CD4-positive, alpha-beta T cell treated with Interleukin-15 for 1 hour (primary cell): ENCODE measurements at regions not wholly inside any gene's neighbourhood (a gene's known extent, or its start where the extent isn't known, plus 50 kb on each side); places are given as distances from the start of the nearest gene placed in this dataset.
A peak's percentile ranks its signal among the peaks of the same experiment; 100 is the strongest.
"Not testable (repeated sequence)": the region's sequence is repeated elsewhere in the genome, so short reads cannot be mapped to it uniquely, and the experiment has no call there.

Experiments
- DNase-seq: peaks from one replicate; pipeline ENCODE4 v3.0.0-alpha.2; 2020

DNA sequence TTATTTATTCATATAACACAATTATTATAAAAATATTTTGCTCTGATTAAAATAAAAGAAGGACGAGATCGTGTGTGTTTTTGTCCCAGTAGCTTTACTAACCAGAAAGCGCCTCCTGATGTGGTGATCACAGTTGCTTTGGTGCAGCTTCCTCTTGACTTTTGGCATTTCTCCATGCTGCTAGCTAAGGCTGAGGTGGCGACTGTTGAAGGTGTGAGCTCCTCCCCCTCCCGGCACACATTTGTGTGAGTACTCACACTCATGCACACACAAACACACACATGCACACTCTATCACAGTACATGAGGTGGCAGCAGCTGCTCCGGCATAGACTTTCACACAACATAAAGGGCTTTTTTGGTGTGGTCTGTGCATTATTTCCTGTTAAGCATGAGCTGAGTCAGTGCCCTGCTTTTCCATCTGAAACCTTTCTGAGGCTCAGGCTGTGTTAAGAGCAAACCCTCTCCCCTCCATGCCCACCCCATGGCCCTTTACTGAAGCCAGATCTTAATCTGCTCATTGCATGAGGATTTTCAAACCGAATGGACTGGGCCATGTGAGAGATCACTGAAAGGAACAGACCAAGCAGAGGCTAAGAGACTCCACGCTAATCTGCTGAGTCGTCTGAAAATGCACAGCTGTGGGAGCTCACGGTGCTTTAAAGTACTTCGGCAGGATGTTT is 53.3 kb downstream of the FOXD4L1 start:
- peak; percentile 76 for DNase-seq

DNA sequence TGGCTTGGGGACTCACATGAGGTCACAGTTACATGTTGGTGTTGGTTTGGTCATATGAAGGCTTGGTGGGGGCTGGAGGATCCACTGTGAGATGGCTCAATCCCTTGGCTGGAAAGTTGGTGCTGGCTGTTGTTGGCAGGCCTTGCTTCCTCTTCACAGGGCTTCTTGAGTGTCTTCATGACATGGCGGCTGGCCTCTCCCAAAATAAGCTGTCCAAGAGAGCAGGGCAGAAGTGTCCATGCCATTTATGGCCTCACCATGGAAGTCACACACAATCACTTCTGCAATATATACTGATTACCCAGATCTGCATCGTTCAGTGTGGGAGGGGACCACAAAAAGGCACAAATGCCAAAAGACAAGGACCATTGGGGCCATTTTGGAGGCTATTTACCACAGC is 61.4 kb downstream of the FOXD4L1 start:
- DNase-seq = not testable (repeated sequence)

DNA sequence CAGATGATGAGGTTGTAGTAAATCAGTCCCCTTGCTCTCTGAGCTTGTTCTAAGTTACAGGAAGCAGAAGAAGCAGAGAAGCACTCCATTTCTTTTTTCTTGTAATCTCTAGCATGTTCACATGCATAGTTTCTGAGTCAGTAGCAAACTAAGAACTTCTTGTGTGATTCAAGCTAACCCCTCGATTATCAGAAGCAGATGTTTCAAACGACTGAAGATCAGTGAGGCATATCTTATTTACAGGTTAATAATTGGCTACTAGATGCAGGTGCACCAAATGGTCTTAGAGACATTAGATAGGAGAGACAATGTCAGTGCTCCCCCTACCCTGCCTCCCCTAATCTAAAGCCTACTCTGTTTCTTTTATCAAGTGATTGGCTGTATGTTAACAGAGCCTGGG is 64.2 kb downstream of the FOXD4L1 start:
- DNase-seq = not testable (repeated sequence)

DNA sequence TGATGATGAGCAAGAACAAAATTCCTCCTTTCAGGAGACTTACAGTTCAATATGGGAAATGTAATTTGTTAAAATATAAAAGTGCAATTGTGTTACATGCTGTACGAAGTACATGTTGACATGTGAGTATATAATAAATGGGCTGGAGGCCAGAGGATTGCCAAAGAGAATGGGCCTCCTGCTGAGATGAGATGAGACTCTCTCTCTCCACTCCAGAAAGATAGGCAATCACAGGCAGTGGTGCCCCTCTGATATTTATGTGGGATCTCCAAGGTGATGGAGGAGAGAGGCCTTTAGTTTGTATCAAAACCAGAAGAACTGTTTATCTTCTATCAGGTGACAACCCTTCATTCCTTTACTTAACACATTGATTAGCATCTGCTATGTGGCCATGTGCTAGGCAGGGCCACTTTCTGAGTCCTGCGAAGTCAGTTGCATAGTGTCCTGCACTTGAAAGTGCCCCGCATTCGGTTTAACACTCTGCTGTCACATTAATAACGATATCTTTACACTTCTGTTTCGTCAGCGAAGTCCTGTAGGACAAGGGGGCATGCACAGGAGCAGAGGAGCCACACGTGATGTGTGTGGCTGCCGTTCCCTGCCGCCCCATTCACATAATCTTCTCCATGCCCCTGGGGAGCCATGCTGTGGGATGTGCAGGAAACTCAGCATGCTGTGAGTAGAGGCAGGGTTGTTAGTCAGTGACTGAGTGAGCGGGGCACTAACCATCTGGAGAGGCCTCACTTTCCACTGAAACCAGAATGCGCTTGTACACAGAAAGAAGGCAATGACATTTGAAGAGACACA is 60.2 kb upstream of the RABL2A start:
- DNase-seq = not testable (repeated sequence)

DNA sequence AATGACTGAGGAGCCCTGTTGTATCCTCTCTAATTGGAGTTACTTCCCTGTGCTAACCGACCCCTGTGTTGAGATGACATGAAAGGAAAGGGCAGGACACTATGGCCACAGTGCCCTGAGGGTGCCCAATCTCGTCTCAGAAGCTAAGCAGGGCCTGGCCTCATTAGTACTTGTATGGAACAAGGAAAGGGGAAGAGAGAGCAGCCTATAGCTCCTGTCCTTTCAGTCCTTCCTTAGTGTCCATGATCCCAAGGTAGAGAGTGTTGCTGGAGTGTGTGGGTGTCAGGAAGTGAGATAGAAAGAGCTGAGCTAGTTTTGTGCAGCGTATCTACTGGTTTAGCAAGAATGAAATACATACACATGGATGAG is 59.6 kb upstream of the RABL2A start:
- DNase-seq = not testable (repeated sequence)

DNA sequence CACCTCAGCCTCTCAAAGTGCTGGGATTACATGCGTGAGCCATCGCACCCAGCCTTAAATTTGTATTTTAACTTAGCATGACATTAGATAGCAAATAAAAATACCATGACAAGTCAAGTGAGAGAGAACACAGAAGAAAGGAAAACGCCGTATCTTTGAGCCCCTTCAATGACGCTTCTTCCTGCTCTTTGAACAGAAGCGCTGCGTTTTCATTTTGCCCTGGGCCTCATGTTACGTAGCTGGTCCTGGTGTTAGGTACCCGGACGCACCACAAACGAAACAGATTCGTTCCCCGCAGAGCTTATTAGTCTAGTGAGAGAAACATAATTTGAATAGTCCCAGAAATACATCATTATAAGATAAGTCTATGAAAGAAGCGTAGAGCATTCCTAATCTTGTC is 58.8 kb upstream of the RABL2A start:
- DNase-seq = not testable (repeated sequence)

DNA sequence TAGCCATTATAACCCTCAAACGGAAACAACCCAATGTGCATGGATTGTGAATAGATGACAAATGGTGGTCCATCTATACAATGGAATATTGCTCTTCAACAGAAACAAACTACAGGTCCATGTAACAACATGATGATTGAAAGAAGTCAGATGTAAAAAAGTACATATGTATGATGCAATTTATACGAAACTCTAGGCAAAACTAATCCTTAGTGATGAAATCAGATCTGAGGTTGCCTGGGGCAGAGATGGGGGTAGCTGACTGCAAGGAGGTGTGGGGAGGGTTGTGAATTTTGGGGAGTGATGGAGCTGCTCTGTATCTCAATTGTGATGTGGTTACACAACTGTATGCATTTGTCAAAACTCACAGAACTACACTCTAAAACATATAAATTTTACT is 57.0 kb upstream of the RABL2A start:
- not testable (repeated sequence) for DNase-seq

DNA sequence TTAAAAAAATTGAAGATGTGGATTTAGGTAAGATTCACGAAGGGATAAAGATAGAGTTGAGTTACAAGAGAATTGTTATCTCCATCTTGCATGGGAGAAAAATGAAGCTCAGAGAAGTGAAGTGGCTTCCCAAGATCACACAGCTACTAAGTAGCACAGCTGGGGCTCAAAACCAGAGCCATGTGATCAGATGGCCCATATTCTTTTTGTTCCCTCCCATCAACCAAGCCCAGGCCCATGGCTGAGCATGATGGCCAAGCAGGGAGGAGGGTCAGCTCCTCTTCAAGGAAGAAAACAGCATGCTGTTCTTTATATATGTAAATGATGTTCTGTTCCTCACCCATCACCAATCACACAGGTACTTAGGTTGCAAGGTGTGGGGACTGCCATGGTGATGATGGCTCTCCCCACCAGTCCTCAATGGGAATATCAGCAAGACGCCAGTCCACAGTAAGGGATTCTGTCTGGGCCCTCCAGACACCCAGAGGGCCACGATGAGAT is 56.5 kb upstream of the RABL2A start:
- not testable (repeated sequence) for DNase-seq

DNA sequence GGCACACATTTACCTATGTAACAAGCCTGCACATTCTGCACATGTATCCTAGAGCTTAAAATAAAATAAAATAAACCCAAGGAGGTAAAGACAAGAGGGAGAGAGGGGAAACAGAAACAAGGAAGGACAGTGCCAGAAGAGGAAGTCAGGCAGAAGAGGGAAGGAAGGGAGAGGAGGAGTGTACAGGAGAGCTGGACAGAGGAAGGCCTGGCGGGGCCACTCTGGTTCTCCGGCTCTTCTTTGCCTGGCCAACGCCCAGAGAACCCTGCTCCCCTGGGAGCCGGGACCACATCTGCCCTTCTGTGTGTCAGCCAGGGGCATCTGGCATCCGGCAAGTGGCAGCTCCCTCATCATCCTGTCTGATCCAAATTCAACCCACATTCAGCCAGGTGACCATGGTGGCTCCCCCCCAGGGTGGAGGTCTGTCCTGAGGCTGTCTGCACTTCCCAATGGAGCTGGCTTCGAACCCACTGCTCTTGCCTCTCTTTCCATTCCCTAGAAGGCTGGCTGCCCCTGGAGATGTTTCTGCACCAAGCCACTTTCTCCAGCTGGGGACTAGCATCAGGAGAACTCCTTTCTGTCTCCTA is 55.5 kb upstream of the RABL2A start:
- not testable (repeated sequence) for DNase-seq

DNA sequence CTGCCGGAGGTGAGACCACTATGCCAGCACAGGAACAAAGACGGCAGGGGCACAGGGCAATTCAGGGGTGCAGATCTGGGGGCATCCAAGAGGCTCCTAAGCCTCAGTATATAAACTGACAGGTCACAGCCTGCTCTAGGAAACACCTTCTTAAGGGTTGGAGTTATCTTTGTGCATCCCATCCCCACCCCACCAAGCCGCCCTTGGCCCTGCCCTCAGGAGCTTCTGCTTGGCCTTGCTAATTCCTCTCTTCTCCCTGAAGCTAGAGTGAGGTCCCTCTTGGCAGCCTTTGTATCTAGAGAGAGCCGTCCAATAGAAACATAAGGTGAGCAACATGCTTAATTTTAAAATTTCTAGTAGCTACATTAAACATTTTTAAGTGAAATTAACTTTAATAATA is 51.3 kb upstream of the RABL2A start:
- DNase-seq = not testable (repeated sequence)

DNA sequence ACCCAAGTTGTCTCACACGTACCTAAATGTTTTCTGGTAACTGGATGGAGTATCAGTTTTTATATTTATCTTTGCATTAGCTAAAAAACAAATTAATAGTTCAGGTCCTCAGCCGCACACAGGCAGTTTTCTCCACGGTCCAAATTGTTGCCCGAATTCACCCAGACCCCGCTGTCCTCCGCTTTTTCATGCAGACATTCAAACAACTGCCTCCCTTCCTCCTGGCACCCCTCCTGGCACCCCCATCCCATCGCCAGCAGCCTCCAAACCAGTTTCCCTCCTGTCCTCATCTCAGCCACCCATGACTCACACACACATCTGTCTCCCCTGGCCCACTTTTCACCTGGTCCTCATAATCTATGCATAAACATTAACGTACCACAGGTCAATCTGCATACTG is 50.7 kb upstream of the RABL2A start:
- DNase-seq = not testable (repeated sequence)
